IMR-90 (cell line): ENCODE measurements at regions not wholly inside any gene's neighbourhood (a gene's known extent, or its start where the extent isn't known, plus 50 kb on each side); places are given as distances from the start of the nearest gene placed in this dataset.

Experiments
- ATAC-seq: fragments of 200-7000 bp; cut with Tn5 transposase; 2 replicates; pipeline ENCODE4 v1.9.1; 2020; ENCODE audit warnings: low read depth, mild to moderate bottlenecking, moderate library complexity
- BruUV-seq: library from RNA; stranded (reverse); fragments of 400-500 nt; replicated peaks from 2 replicates; lab custom pipeline; 2021; lab: Mats Ljungman, UMichigan
- CTCF ChIA-PET: fragments of 300-600 bp; formaldehyde crosslinking; extraction: SDS; loops from one replicate; lab custom pipeline; 2021; ENCODE audit warnings: antibody characterized with exemption; lab: Yijun Ruan, JAX
- POLR2A ChIA-PET: fragments of 300-600 bp; sonication (Branson Sonifier 250); formaldehyde crosslinking; loops from one replicate; lab custom pipeline; 2022; ENCODE audit warnings: antibody characterized with exemption; ENCODE audit not compliant: unreplicated experiment; lab: Charles Lee
- DNase-seq: peaks from one replicate; pipeline ENCODE4 v3.0.0; 2013
- H2AFZ ChIP-seq: replicated peaks from 2 replicates; pipeline ENCODE3; 2013; ENCODE audit warnings: low read length, mild to moderate bottlenecking; ENCODE audit not compliant: poor library complexity
- H2AK5ac ChIP-seq: 2 replicates; pipeline ENCODE4 v1.6.1; 2013; ENCODE audit warnings: low read depth, low read length, inconsistent platforms
- H2AK9ac ChIP-seq: replicated peaks from 2 replicates; pipeline ENCODE3; 2013; ENCODE audit warnings: mild to moderate bottlenecking, low read depth, low read length, moderate library complexity; ENCODE audit not compliant: poor library complexity
- H2BK120ac ChIP-seq: 2 replicates; pipeline ENCODE4 v1.6.1; 2013; ENCODE audit warnings: low read depth, low read length, inconsistent platforms
- H2BK15ac ChIP-seq: 3 replicates; pipeline ENCODE4 v1.6.1; 2013; ENCODE audit warnings: low read depth, low read length, inconsistent platforms
- H2BK20ac ChIP-seq: 2 replicates; pipeline ENCODE4 v1.6.1; 2013; ENCODE audit warnings: low read depth, mild to moderate bottlenecking, inconsistent platforms, low read length, moderate library complexity
- H2BK5ac ChIP-seq: 2 replicates; pipeline ENCODE4 v1.6.1; 2013; ENCODE audit warnings: mild to moderate bottlenecking, low read depth, low read length, inconsistent platforms; ENCODE audit not compliant: poor library complexity, severe bottlenecking
- H3K14ac ChIP-seq: replicated peaks from 2 replicates; pipeline ENCODE4 v1.6.1; 2013; ENCODE audit warnings: low read depth, low read length, inconsistent platforms
- H3K18ac ChIP-seq: 2 replicates; pipeline ENCODE4 v1.6.1; 2013; ENCODE audit warnings: low read depth, low read length, control low read depth
- H3K23ac ChIP-seq: 2 replicates; pipeline ENCODE4 v1.6.1; 2013; ENCODE audit warnings: low read depth, low read length, inconsistent platforms
- H3K27ac ChIP-seq: 2 replicates; pipeline ENCODE4 v1.5.1; 2013; ENCODE audit warnings: mild to moderate bottlenecking, control low read depth, low read length; ENCODE audit not compliant: insufficient read depth
- H3K27me3 ChIP-seq: 2 replicates; pipeline ENCODE4 v1.6.1; 2013; ENCODE audit warnings: low read length; ENCODE audit not compliant: control insufficient read depth, insufficient read depth
- H3K36me3 ChIP-seq: 2 replicates; pipeline ENCODE4 v1.6.1; 2013; ENCODE audit warnings: low read length, mixed read lengths; ENCODE audit not compliant: control insufficient read depth, insufficient read depth
- H3K4ac ChIP-seq: 2 replicates; pipeline ENCODE4 v1.6.1; 2013; ENCODE audit warnings: low read depth, low read length, inconsistent platforms
- H3K4me1 ChIP-seq: 2 replicates; pipeline ENCODE4 v1.6.1; 2013; ENCODE audit warnings: low read length, mixed read lengths; ENCODE audit not compliant: control insufficient read depth, insufficient read depth
- H3K4me2 ChIP-seq: 2 replicates; pipeline ENCODE4 v1.6.1; 2013; ENCODE audit warnings: low read depth, mild to moderate bottlenecking, control low read depth, low read length, moderate library complexity
- H3K4me3 ChIP-seq: 2 replicates; pipeline ENCODE4 v1.5.1; 2013; ENCODE audit warnings: low read depth, mild to moderate bottlenecking, control low read depth, low read length, moderate library complexity; ENCODE audit not compliant: insufficient read depth
- H3K56ac ChIP-seq: 2 replicates; pipeline ENCODE4 v1.6.1; 2013; ENCODE audit warnings: low read length, inconsistent platforms; ENCODE audit not compliant: insufficient read depth; ENCODE audit errors: extremely low read depth
- H3K79me1 ChIP-seq, 2 experiments: 2 replicates each; pipeline ENCODE4 v1.6.1; 2013; ENCODE audit warnings: low read length in 2 of 2, inconsistent platforms in 1 of 2, low read depth in 1 of 2
- H3K9ac ChIP-seq: 2 replicates; pipeline ENCODE4 v1.6.1; 2013; ENCODE audit warnings: low read depth, low read length, control low read depth
- H3K9me1 ChIP-seq: 2 replicates; pipeline ENCODE4 v1.6.1; 2013; ENCODE audit warnings: low read length, inconsistent platforms; ENCODE audit not compliant: insufficient read depth
- H3K9me3 ChIP-seq: 2 replicates; pipeline ENCODE4 v1.6.1; 2013; ENCODE audit warnings: low read length; ENCODE audit not compliant: control insufficient read depth, insufficient read depth
- H4K20me1 ChIP-seq: 2 replicates; pipeline ENCODE4 v1.6.1; 2013; ENCODE audit warnings: low read length, inconsistent platforms; ENCODE audit not compliant: insufficient read depth
- H4K5ac ChIP-seq: 2 replicates; pipeline ENCODE4 v1.6.1; 2013; ENCODE audit warnings: mild to moderate bottlenecking, low read depth, low read length, control low read depth
- H4K8ac ChIP-seq, 2 experiments: 2 replicates each; pipeline ENCODE4 v1.6.1; 2013; ENCODE audit warnings: low read depth in 2 of 2, low read length in 2 of 2, control low read depth in 1 of 2, inconsistent platforms in 1 of 2
- H4K91ac ChIP-seq: 2 replicates; pipeline ENCODE4 v1.6.1; 2013; ENCODE audit warnings: low read depth, low read length, inconsistent platforms; ENCODE audit not compliant: insufficient read depth
- BHLHE40 ChIP-seq: fragments of 150-350 bp; IDR thresholded peaks from 2 replicates; pipeline ENCODE4 v1.6.1; 2016; ENCODE audit warnings: mild to moderate bottlenecking, low read depth, low read length
- CEBPB ChIP-seq: IDR thresholded peaks from 2 replicates; pipeline ENCODE4 v1.6.1; 2012; ENCODE audit warnings: low read depth, low read length, improper control_type of control experiment
- CHD1 ChIP-seq: IDR thresholded peaks from 2 replicates; pipeline ENCODE4 v1.6.1; 2012; ENCODE audit warnings: low read depth, low read length, improper control_type of control experiment
- FOS ChIP-seq: fragments of 150-350 bp; IDR thresholded peaks from 2 replicates; pipeline ENCODE4 v1.6.1; 2016; ENCODE audit warnings: low read depth, low read length
- MAFK ChIP-seq: IDR thresholded peaks from 2 replicates; pipeline ENCODE4 v1.6.1; 2012; ENCODE audit warnings: low read depth, low read length, improper control_type of control experiment
- MAZ ChIP-seq: IDR thresholded peaks from 2 replicates; pipeline ENCODE4 v1.6.1; 2012; ENCODE audit warnings: low read depth, mild to moderate bottlenecking, low read length, improper control_type of control experiment, moderate library complexity, borderline replicate concordance
- MXI1 ChIP-seq: IDR thresholded peaks from 2 replicates; pipeline ENCODE4 v1.6.1; 2012; ENCODE audit warnings: low read depth, mild to moderate bottlenecking, low read length, moderate library complexity, borderline replicate concordance
- NFE2L2 ChIP-seq: fragments of 150-350 bp; IDR thresholded peaks from 2 replicates; pipeline ENCODE4 v1.6.1; 2016; ENCODE audit warnings: low read depth, mild to moderate bottlenecking, low read length
- POLR2A ChIP-seq: IDR thresholded peaks from 2 replicates; pipeline ENCODE4 v1.6.1; 2012; ENCODE audit warnings: mild to moderate bottlenecking, low read depth, low read length
- RAD21 ChIP-seq: IDR thresholded peaks from 2 replicates; pipeline ENCODE4 v1.6.1; 2012; ENCODE audit warnings: low read length, improper control_type of control experiment
- RCOR1 ChIP-seq: IDR thresholded peaks from 2 replicates; pipeline ENCODE4 v1.6.1; 2012; ENCODE audit warnings: mild to moderate bottlenecking, low read length, improper control_type of control experiment; ENCODE audit not compliant: insufficient replicate concordance
- RFX5 ChIP-seq: IDR thresholded peaks from 2 replicates; pipeline ENCODE4 v1.8.0; 2012; ENCODE audit warnings: low read depth, mild to moderate bottlenecking, low read length, moderate library complexity
- WGBS, 2 experiments: methylation state at CpG; one replicate each; pipeline versions ENCODE4 v1.1.5 to v1.1.7; 2013; ENCODE audit warnings: missing lambda C conversion rate in 2 of 2; ENCODE audit not compliant: insufficient read length in 1 of 2; ENCODE audit errors: extremely low coverage in 2 of 2; 5-methylcytosine and 5-hydroxymethylcytosine counted together
- dilution Hi-C: fragments of 300-500 bp; cut with HindIII; formaldehyde crosslinking; loops from one replicate; pipeline ENCODE4 v1.14.3; 2018; ENCODE audit warnings: low sequenced_read_pairs; ENCODE audit not compliant: unreplicated experiment
- in situ Hi-C: fragments of 300-500 bp; cut with MboI; formaldehyde crosslinking; loops from 3 replicates; pipeline ENCODE4 v1.14.3; 2019; ENCODE audit warnings: low sequenced_read_pairs, inconsistent platforms, mixed read lengths
- intact Hi-C: fragments of 100-400 bp; cut with micrococcal nuclease; formaldehyde crosslinking; loops from 2 replicates; pipeline ENCODE4 v1.10.0; 2022
- TF ChIP-seq, protein P1 (sequence below): fragments of 150-350 bp; IDR thresholded peaks from 2 replicates; pipeline ENCODE4 v1.6.1; 2016; ENCODE audit warnings: low read depth, mild to moderate bottlenecking, low read length, moderate library complexity, borderline replicate concordance
- TF ChIP-seq, protein P2 (sequence below): fragments of 150-350 bp; IDR thresholded peaks from 2 replicates; pipeline ENCODE4 v1.6.1; 2017; ENCODE audit warnings: mild to moderate bottlenecking, antibody characterized with exemption, low read length, low read depth
- TF ChIP-seq, protein P3 (sequence below): conservative IDR thresholded peaks from 2 replicates; pipeline ENCODE4 v1.5.1; 2012; ENCODE audit warnings: mild to moderate bottlenecking, low read depth, low read length, improper control_type of control experiment

DNA sequence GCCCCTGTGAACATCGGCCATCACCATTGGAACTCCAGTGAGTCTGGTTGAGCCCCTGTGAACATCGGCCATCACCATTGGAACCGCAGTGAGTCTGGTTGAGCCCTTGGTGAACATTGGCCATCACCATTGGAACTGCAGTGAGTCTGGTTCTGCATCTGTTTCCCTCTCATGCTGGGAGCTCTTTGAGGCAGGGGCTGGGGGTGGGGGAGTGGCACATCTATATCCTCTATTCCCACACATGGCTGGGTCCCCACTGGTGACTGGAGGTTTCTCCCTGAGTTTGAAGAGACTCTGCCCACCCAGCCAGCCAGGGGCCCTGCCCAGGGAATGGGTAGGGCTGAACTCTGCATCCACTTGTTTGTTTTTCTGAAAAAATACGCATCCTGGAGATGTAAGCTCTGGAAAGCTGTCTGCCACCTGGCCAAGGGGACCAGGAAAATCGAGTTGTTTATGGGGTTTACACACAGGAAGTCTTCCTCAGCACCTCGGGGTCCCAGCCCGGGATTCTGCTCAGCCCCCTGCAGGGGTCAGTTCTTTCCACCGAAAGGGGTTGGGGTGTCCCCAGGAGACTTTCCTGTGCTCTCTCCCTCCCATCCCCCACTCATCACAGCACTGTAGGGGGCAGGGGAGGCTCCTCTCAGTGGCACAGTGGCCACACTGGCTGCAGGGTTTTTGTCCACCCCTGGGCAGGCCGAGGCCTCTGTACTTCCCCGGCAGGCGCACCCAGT, 170.5 kb upstream of the GSC start:
- H4K8ac ChIP-seq, result no peak overlapping the region
- H4K91ac ChIP-seq, result no peak overlapping the region
- no peak overlapping the region for H2AK5ac ChIP-seq
- DNase-seq (no peak), ATAC-seq (no peak)
- dilution Hi-C loops, result no loop called here
- POLR2A ChIA-PET, result no interaction called here
- no peak overlapping the region for H3K18ac ChIP-seq
- H2BK20ac ChIP-seq, result no peak overlapping the region
- H3K4ac ChIP-seq, result no peak overlapping the region
- no peaks in the 10 kb centered on the region for H4K20me1 ChIP-seq
- H3K27me3 ChIP-seq, result no peaks in the 10 kb centered on the region
- no peak overlapping the region for H3K4me2 ChIP-seq
- TF ChIP-seq FOS (no peak), RCOR1 (no peak), MXI1 (no peak), RAD21 (no peak), CEBPB (no peak), POLR2A (no peak), MAFK (no peak), MAZ (no peak), RFX5 (no peak), CHD1 (no peak), NFE2L2 (no peak), BHLHE40 (no peak)
- TF ChIP-seq, protein P1, sequence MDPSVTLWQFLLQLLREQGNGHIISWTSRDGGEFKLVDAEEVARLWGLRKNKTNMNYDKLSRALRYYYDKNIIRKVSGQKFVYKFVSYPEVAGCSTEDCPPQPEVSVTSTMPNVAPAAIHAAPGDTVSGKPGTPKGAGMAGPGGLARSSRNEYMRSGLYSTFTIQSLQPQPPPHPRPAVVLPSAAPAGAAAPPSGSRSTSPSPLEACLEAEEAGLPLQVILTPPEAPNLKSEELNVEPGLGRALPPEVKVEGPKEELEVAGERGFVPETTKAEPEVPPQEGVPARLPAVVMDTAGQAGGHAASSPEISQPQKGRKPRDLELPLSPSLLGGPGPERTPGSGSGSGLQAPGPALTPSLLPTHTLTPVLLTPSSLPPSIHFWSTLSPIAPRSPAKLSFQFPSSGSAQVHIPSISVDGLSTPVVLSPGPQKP, result no peak
- TF ChIP-seq, protein P2, sequence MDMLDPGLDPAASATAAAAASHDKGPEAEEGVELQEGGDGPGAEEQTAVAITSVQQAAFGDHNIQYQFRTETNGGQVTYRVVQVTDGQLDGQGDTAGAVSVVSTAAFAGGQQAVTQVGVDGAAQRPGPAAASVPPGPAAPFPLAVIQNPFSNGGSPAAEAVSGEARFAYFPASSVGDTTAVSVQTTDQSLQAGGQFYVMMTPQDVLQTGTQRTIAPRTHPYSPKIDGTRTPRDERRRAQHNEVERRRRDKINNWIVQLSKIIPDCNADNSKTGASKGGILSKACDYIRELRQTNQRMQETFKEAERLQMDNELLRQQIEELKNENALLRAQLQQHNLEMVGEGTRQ, result no peak
- TF ChIP-seq, protein P3, sequence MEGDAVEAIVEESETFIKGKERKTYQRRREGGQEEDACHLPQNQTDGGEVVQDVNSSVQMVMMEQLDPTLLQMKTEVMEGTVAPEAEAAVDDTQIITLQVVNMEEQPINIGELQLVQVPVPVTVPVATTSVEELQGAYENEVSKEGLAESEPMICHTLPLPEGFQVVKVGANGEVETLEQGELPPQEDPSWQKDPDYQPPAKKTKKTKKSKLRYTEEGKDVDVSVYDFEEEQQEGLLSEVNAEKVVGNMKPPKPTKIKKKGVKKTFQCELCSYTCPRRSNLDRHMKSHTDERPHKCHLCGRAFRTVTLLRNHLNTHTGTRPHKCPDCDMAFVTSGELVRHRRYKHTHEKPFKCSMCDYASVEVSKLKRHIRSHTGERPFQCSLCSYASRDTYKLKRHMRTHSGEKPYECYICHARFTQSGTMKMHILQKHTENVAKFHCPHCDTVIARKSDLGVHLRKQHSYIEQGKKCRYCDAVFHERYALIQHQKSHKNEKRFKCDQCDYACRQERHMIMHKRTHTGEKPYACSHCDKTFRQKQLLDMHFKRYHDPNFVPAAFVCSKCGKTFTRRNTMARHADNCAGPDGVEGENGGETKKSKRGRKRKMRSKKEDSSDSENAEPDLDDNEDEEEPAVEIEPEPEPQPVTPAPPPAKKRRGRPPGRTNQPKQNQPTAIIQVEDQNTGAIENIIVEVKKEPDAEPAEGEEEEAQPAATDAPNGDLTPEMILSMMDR, result no peak
- no peaks in the 10 kb centered on the region for H3K36me3 ChIP-seq
- intact Hi-C loops, result no loop called here
- no peak overlapping the region for H3K9ac ChIP-seq
- CTCF ChIA-PET, result no interaction called here
- H3K9me1 ChIP-seq, result no peaks in the 10 kb centered on the region
- H2AK9ac ChIP-seq, result no peak overlapping the region
- no peak overlapping the region for H2BK15ac ChIP-seq
- H4K5ac ChIP-seq, result no peak overlapping the region
- H3K4me1 ChIP-seq, result no peaks in the 10 kb centered on the region
- no peak overlapping the region for H3K14ac ChIP-seq
- no peak overlapping the region for H2AFZ ChIP-seq
- no peak overlapping the region for H3K23ac ChIP-seq
- peaks cover 10% of the 10 kb centered on the region for H3K9me3 ChIP-seq
- BruUV-seq, result no TSS peak
- no peak overlapping the region for H2BK120ac ChIP-seq
- H2BK5ac ChIP-seq, result no peak overlapping the region
- in situ Hi-C loops, result no loop called here
- no peak overlapping the region for H3K27ac ChIP-seq
- whole genome bisulfite sequencing, 2 experiments, result 65% methylated on average over 6 of the region's 11 CpGs; no CpG with 5 or more reads in 1 of the 2 experiments
- H3K4me3 ChIP-seq, result no peak overlapping the region
- H3K79me1 ChIP-seq, result no peaks in the 10 kb centered on the region
- H3K56ac ChIP-seq, result no peak overlapping the region
